Neural progenitor cell (in vitro differentiated cells): ENCODE measurements at regions not wholly inside any gene's neighbourhood (a gene's known extent, or its start where the extent isn't known, plus 50 kb on each side); places are given as distances from the start of the nearest gene placed in this dataset.
"Not testable (repeated sequence)": the region's sequence is repeated elsewhere in the genome, so short reads cannot be mapped to it uniquely, and the experiment has no call there.

Experiments used
- DNase-seq: peaks from one replicate; pipeline ENCODE4 v3.0.0-alpha.2; 2016; ENCODE audit warnings: low spot score
- H2AFZ ChIP-seq: fragments of 200-600 bp; sonication (generic); replicated peaks from 2 replicates; pipeline ENCODE4 v1.6.1; 2016; ENCODE audit warnings: antibody characterized with exemption
- H3F3A ChIP-seq: fragments of 200-600 bp; sonication (generic); 2 replicates; pipeline ENCODE4 v1.6.1; 2016; ENCODE audit warnings: antibody characterized with exemption, low read depth
- H3K27ac ChIP-seq: fragments of 200-600 bp; sonication (generic); 2 replicates; pipeline ENCODE4 v1.5.1; 2016; ENCODE audit warnings: mild to moderate bottlenecking
- H3K27me3 ChIP-seq: fragments of 200-600 bp; sonication (generic); 2 replicates; pipeline ENCODE4 v1.6.1; 2016; ENCODE audit warnings: mild to moderate bottlenecking, moderate library complexity
- H3K36me3 ChIP-seq: fragments of 200-600 bp; sonication (generic); 2 replicates; pipeline ENCODE4 v1.5.1; 2016
- H3K4me1 ChIP-seq: fragments of 200-600 bp; sonication (generic); 2 replicates; pipeline ENCODE4 v1.6.1; 2016; ENCODE audit warnings: mixed run types
- H3K4me2 ChIP-seq: fragments of 200-600 bp; sonication (generic); 2 replicates; pipeline ENCODE4 v1.6.1; 2016
- H3K4me3 ChIP-seq: fragments of 200-600 bp; sonication (generic); 2 replicates; pipeline ENCODE4 v1.5.1; 2016
- H3K79me2 ChIP-seq: fragments of 200-600 bp; sonication (generic); 2 replicates; pipeline ENCODE4 v1.6.1; 2016; ENCODE audit warnings: low read depth
- H3K9ac ChIP-seq: fragments of 200-600 bp; sonication (generic); 2 replicates; pipeline ENCODE4 v1.6.1; 2016
- H3K9me3 ChIP-seq: fragments of 200-600 bp; sonication (generic); 2 replicates; pipeline ENCODE4 v1.5.1; 2016; ENCODE audit warnings: low read depth
- H4K20me1 ChIP-seq: fragments of 200-600 bp; sonication (generic); 2 replicates; pipeline ENCODE4 v1.6.1; 2016; ENCODE audit warnings: low read depth
- H3K27ac Mint-ChIP-seq: 3 replicates; pipeline ENCODE4 v1.8.0; 2021; ENCODE audit warnings: mixed read lengths
- H3K27me3 Mint-ChIP-seq: 2 replicates; pipeline ENCODE4 v1.8.0; 2022; ENCODE audit warnings: low read depth, mild to moderate bottlenecking, inconsistent platforms, moderate library complexity, mixed read lengths; ENCODE audit not compliant: insufficient read depth
- H3K36me3 Mint-ChIP-seq: 3 replicates; pipeline ENCODE4 v1.8.0; 2021; ENCODE audit warnings: mixed read lengths
- H3K4me1 Mint-ChIP-seq: 3 replicates; pipeline ENCODE4 v1.8.0; 2021; ENCODE audit warnings: mixed read lengths
- H3K4me3 Mint-ChIP-seq: 3 replicates; pipeline ENCODE4 v1.8.0; 2021; ENCODE audit warnings: mild to moderate bottlenecking, moderate library complexity, mixed read lengths
- H3K9me3 Mint-ChIP-seq: 3 replicates; pipeline ENCODE4 v1.8.0; 2020; ENCODE audit warnings: mixed read lengths
- CTCF ChIP-seq: fragments of 200-600 bp; sonication (generic); IDR thresholded peaks from 2 replicates; pipeline ENCODE4 v1.5.1; 2017; ENCODE audit warnings: antibody characterized with exemption, mild to moderate bottlenecking
- EZH2 ChIP-seq: fragments of 200-600 bp; sonication (generic); IDR thresholded peaks from 2 replicates; pipeline ENCODE4 v1.6.1; 2017; ENCODE audit warnings: antibody characterized with exemption, mild to moderate bottlenecking, moderate library complexity
- EZH2phosphoT487 ChIP-seq: fragments of 200-600 bp; sonication (generic); IDR thresholded peaks from 2 replicates; pipeline ENCODE4 v1.6.1; 2017; ENCODE audit warnings: antibody characterized with exemption

- H3K27me3 ChIP-seq = no peaks in the 10 kb centered on the region
- no peak for DNase-seq
- Mint-ChIP-seq H3K9me3 (peaks cover 8% of the 10 kb centered on the region), H3K36me3 (no peaks in the 10 kb centered on the region), H3K4me1 (no peaks in the 10 kb centered on the region), H3K4me3 (no peak overlapping the region), H3K27me3 (peaks cover 7% of the 10 kb centered on the region), H3K27ac (no peak overlapping the region)
- H3K4me3 ChIP-seq = no peak overlapping the region
- peaks cover 9% of the 10 kb centered on the region for H3K4me1 ChIP-seq
- H3K27ac ChIP-seq = no peak overlapping the region
- no peaks in the 10 kb centered on the region for H3K36me3 ChIP-seq
- no peaks in the 10 kb centered on the region for H3F3A ChIP-seq
- no peaks in the 10 kb centered on the region for H3K79me2 ChIP-seq
- no peak overlapping the region for H3K4me2 ChIP-seq
- TF ChIP-seq EZH2phosphoT487 (no peak), CTCF (no peak), EZH2 (no peak)
- H4K20me1 ChIP-seq = no peaks in the 10 kb centered on the region
- H2AFZ ChIP-seq = no peak overlapping the region
- no peak overlapping the region for H3K9ac ChIP-seq
- no peaks in the 10 kb centered on the region for H3K9me3 ChIP-seq
Measured at GRCh38 chr1:31485166-31485565, 72.2 kb downstream of the SERINC2 start.

DNA sequence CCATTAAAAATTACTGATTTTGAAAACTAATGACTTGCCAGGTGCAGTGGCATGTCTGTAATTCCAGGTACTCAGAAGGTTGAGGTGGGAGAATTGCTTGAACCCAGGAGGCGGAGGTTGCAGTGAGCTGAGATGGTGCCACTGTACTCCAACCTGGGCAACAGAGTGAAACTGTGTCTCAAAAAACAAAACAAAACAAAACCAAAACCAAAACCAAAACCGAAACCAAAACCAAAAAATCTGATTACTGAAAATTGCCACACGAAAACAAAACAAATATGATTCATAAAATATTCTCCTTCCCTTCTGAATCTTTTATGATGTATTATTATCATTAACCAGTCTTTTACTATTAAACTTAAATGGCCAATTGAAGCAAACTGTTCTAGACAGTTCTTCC is 74.1 kb downstream of the SERINC2 start:
- H3K27ac Mint-ChIP-seq = no peak overlapping the region
- H3K36me3 Mint-ChIP-seq = no peaks in the 10 kb centered on the region
- Histone ChIP-seq H4K20me1 (no peaks in the 10 kb centered on the region), H3K4me3 (no peak overlapping the region), H3K9me3 (no peaks in the 10 kb centered on the region), H3K4me2 (no peak overlapping the region), H3K27me3 (no peaks in the 10 kb centered on the region), H3K27ac (no peak overlapping the region), H3K4me1 (peaks cover 9% of the 10 kb centered on the region), H3K9ac (no peak overlapping the region), H3K79me2 (no peaks in the 10 kb centered on the region), H3F3A (no peaks in the 10 kb centered on the region), H2AFZ (no peak overlapping the region), H3K36me3 (no peaks in the 10 kb centered on the region)
- H3K4me3 Mint-ChIP-seq = no peak overlapping the region
- H3K9me3 Mint-ChIP-seq = no peaks in the 10 kb centered on the region
- no peaks in the 10 kb centered on the region for H3K4me1 Mint-ChIP-seq
- TF ChIP-seq EZH2 = no peak
- no peak for TF ChIP-seq CTCF
- no peak for TF ChIP-seq EZH2phosphoT487
- DNase-seq = no peak
- peaks cover 6% of the 10 kb centered on the region for H3K27me3 Mint-ChIP-seq

GRCh38 chr1:31487721-31488293 is 74.8 kb downstream of the SERINC2 start:
- Histone ChIP-seq H3K9ac (no peak overlapping the region), H3K9me3 (no peaks in the 10 kb centered on the region), H3K27me3 (no peaks in the 10 kb centered on the region), H3K4me1 (peaks cover 9% of the 10 kb centered on the region), H3K4me2 (no peak overlapping the region), H3K79me2 (no peaks in the 10 kb centered on the region), H3K27ac (no peak overlapping the region), H3F3A (no peaks in the 10 kb centered on the region), H3K36me3 (no peaks in the 10 kb centered on the region), H4K20me1 (no peaks in the 10 kb centered on the region), H2AFZ (no peak overlapping the region), H3K4me3 (no peak overlapping the region)
- TF ChIP-seq EZH2phosphoT487 = no peak
- TF ChIP-seq EZH2 = no peak
- Mint-ChIP-seq H3K36me3 (no peaks in the 10 kb centered on the region), H3K27me3 (peaks cover 6% of the 10 kb centered on the region), H3K27ac (no peak overlapping the region), H3K4me1 (no peaks in the 10 kb centered on the region), H3K9me3 (no peaks in the 10 kb centered on the region), H3K4me3 (no peak overlapping the region)
- DNase-seq = no peak

GRCh38 chr1:31488528-31488927 is 75.5 kb downstream of the SERINC2 start:
- Mint-ChIP-seq H3K9me3 (no peaks in the 10 kb centered on the region), H3K4me1 (no peaks in the 10 kb centered on the region), H3K27ac (no peak overlapping the region), H3K4me3 (no peak overlapping the region), H3K27me3 (peaks cover 6% of the 10 kb centered on the region), H3K36me3 (no peaks in the 10 kb centered on the region)
- DNase-seq = no peak
- H3K79me2 ChIP-seq = no peaks in the 10 kb centered on the region
- H3K4me1 ChIP-seq = peaks cover 6% of the 10 kb centered on the region
- no peaks in the 10 kb centered on the region for H3F3A ChIP-seq
- no peak overlapping the region for H3K4me2 ChIP-seq
- TF ChIP-seq CTCF (no peak), EZH2 (no peak), EZH2phosphoT487 (no peak)
- no peak overlapping the region for H3K27ac ChIP-seq
- H3K27me3 ChIP-seq = no peaks in the 10 kb centered on the region
- no peak overlapping the region for H2AFZ ChIP-seq
- no peak overlapping the region for H3K9ac ChIP-seq
- no peak overlapping the region for H3K4me3 ChIP-seq
- H3K36me3 ChIP-seq = no peaks in the 10 kb centered on the region
- H4K20me1 ChIP-seq = no peaks in the 10 kb centered on the region
- H3K9me3 ChIP-seq = no peaks in the 10 kb centered on the region

- H2AFZ ChIP-seq, H3K4me1 ChIP-seq, H3K9me3 Mint-ChIP-seq, H3K36me3 ChIP-seq, H3K36me3 Mint-ChIP-seq, H3K4me3 ChIP-seq, H3K79me2 ChIP-seq, H3K4me1 Mint-ChIP-seq, H3K27ac ChIP-seq, H3F3A ChIP-seq, DNase-seq, H3K4me2 ChIP-seq, H3K4me3 Mint-ChIP-seq, H3K27me3 Mint-ChIP-seq, H4K20me1 ChIP-seq, H3K27me3 ChIP-seq, H3K9ac ChIP-seq, H3K27ac Mint-ChIP-seq, H3K9me3 ChIP-seq: not testable (repeated sequence)
Measured at GRCh38 chr1:31489575-31489974, 76.6 kb downstream of the SERINC2 start.

DNA sequence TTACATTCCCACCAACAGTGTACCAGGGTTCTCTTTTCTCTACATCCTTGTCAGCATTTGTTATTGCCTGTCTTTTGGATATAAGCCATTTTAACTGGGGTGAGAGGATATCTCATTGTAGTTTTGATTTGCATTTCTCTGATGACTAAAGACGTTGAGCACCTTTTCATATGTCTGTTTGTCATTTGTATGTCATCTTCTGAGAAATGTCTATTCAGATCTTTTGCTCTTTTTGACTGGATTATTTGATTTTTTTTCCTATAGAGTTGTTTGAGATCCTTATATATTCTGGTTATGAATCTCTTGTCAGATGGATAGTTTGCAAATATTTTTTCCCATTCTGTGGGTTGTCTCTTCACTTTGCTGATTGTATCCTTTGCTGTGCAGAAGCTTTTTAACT is 77.6 kb downstream of the SERINC2 start:
- not testable (repeated sequence) for H3K9me3 ChIP-seq, H3K79me2 ChIP-seq, H3K27ac Mint-ChIP-seq, H3K4me3 ChIP-seq, H3K9ac ChIP-seq, H3K27me3 ChIP-seq, H3K36me3 ChIP-seq, H3F3A ChIP-seq, H3K4me1 ChIP-seq, H2AFZ ChIP-seq, H4K20me1 ChIP-seq, H3K27ac ChIP-seq, H3K27me3 Mint-ChIP-seq, DNase-seq, H3K4me3 Mint-ChIP-seq, H3K36me3 Mint-ChIP-seq, H3K4me2 ChIP-seq, H3K4me1 Mint-ChIP-seq, H3K9me3 Mint-ChIP-seq
